HG03095 (cell line): ENCODE measurements at regions not wholly inside any gene's neighbourhood (a gene's known extent, or its start where the extent isn't known, plus 50 kb on each side); places are given as distances from the start of the nearest gene placed in this dataset.

Experiments used
- ATAC-seq: cut with Tn5 transposase; IDR thresholded peaks from one replicate; pipeline ENCODE4 v1.9.1; 2021; ENCODE audit warnings: moderate library complexity; ENCODE audit not compliant: unreplicated experiment

DNA sequence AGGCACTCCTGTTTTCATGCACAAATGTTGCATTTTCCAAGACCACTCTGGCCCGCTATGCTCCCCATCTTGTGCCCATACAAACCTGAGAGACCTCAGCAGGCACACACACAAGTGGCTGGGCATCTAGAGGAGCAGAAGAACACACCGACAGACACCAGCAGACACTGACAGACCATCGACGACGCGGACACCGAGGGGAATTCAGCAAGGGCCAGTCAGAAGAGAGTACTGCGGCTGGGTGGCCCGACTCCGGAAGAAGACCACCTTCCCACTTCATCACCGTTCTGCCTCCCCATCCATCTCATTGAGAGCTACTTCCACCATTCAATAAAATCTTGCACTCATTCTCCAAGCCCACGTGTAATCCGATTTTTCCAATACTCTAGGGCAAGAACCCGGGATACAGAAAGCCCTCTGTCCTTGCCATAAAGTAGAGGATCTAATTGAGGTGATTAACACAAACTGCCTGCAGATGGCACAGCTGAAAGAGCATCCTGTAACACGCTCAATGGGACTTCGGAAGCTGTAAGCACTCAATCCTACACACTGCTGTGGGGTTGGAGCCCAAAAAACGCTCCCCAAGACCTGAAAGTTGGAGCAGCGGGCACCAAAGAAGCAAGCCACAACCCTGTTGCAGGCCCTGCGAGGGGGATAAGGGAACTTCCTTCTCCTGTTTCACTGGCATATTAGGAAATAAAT lies 780.9 kb downstream of the ARAP2 start:
- ATAC-seq: no peak

DNA sequence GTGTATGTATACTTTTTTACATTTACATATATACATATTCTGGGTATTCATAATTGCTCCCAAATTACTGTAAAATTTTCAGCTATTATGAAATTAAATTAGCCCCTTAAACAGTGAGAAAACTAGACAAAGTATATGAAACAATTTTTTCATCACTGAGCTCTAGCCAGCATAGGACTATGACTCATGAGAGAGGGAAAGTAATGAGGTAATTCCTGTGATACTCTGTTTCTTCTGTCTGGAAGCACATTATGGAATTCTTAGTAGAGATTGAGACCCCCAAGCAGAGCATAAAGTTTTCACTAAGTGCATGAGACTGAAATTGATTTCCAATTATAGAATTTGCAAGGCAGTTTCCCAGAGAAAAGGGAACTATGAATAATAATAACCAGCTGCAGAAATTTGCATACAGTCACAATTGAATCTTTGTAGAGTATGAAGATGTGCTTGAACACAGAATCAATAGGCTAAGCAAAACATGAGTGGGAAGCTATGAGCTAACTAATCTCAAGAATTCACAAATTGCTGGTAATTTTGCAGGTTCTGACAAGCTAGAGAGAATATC lies 779.3 kb downstream of the ARAP2 start:
- ATAC-seq: no peak

DNA sequence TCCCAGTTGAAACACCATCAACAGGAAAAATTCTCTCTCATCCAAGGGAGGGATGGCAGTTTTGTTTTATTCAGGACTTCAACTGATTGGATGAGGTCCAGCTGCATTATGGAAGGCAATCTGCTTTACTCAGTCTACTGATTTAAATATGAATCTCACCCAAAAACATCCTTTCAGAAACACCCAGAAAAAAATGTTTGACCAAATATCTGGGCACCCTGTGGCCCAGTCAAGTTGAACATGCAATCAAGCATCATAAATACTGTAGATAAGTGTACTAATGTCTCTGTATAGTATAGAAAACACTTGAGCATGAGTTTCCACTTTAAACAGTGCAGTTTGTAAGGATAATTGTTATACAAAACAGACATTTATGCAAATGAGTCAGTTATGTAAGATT lies 753.2 kb downstream of the ARAP2 start:
- ATAC-seq: no peak

DNA sequence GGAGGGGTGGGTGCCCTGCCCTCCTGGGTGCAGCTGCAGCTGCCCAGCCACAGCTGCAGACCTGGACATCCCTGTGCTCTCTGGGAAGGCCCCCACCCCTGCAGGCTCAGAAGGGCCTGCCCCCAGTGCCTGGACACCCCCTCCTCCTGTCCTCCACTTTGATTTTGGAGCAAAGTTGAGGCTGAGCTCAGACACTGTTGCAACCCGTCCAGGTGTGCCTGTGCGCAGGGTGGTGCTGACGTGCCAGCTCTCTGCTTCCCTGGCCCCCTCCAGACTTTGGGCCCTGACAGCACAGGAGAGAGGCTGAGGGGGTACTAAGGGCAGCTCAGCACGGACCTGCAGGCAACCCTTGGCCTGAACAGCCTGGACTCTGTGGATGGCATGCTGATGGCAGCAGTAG lies 750.3 kb downstream of the ARAP2 start:
- ATAC-seq: no peak

DNA sequence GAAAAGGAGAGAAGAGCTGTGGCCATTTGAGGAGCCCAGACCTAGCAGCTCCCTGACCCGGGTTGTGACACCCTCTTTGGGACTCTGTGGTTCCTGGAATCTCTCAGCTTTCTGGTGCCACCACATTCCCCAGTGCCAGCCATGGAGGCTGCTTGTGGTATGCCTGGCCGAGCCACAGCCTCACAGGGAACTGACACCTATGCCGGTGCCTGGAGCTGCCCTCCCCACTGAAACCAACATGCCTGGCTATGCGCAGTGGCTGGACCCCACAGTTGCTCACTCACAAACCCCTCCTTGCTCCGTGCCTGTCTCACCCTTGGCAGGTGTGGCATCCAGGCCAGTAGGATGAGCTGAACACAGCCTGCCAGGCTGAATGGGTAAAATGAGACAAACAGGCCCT lies 749.4 kb downstream of the ARAP2 start:
- no peak for ATAC-seq

DNA sequence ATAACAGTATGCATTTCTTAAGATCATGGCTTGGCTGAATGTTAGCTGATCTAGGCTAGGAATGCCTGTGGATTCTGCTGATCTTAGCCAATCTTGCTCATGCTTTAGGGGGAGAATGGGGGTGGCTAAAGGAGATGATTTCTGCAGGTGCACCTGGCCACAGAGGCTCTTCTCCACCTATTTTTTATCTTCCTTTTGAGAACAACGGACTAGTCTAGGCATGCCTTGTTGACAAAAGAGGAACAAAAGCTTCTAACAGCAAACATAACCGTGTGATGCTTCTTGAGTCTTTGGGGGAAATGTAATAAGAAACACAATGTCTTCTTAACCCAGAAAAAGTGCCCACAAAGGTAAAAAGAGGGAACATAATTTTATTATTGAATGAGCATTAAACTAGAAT lies 743.5 kb downstream of the ARAP2 start:
- no peak for ATAC-seq

DNA sequence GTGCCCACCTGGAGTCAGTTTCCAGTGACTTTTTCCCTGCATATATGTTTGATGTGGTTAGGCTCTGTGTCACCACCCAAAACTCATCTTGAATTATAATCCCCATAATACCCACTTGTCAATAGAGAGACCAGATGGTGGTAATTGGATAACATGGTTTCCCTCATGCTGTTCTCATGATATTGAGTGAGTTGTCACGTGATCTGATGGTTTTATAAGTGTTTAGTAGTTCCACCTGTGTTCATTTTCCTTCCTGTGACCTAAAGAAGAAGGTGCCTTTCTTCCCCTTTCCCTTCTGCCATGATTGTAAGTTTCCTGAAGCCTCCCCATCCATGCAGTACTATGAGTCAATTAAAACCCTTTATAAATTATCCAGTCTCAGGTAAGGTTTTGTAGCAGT lies 740.9 kb downstream of the ARAP2 start:
- no peak for ATAC-seq

DNA sequence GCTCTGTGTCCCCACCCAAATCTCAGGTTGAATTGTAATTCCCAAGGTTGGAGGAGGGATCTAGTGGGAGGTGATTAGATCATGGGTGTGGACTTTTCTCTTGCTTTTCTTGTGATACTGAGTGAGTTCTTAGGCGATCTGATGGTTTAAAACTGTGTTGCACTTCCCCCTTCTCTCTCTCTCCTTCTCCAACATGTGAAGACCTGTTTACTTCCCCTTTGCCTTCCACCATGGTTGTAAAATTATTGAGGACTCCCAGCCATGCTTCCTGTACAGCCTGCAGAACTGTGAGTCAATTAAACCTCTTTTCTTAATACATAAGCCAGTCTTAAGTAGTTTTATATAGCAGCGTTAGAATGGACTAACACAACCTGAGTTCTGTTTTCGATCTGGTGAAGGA lies 738.2 kb downstream of the ARAP2 start:
- no peak for ATAC-seq

DNA sequence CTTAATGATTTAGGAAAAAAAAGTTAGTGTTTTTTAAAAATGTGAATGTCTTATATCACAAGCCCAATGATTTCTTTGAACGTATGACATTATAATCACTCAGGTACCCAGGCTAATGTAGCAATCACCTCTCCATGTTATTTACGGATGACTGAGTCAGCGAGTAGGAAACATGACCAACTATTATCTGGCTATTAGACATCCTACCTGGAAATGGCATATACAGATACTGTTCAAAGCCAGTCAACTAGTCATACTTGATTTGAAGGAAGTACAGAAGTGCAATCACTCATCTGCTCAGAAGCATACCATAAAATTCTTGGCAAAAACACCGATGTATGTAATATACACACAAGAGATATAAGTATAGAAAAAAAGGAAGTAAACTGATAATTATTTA lies 732.5 kb downstream of the ARAP2 start:
- no peak for ATAC-seq

DNA sequence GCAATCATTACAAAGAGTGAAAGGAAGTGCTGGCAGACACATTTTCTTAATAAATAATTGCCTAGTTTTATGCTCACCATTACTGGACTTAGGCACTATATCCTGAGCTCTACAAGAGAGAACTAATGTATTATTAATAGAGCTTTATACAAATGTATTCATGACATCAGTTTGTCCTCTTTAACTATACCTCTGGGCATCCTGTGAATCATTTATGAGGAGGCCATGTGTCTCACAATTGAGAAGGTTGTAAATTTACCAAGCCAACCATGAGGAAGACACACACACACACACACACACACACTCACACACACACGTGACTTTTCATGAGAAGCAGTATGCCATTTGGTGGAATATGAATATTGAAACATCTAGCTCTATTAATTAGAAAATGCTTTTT lies 728.2 kb downstream of the ARAP2 start:
- no peak for ATAC-seq

DNA sequence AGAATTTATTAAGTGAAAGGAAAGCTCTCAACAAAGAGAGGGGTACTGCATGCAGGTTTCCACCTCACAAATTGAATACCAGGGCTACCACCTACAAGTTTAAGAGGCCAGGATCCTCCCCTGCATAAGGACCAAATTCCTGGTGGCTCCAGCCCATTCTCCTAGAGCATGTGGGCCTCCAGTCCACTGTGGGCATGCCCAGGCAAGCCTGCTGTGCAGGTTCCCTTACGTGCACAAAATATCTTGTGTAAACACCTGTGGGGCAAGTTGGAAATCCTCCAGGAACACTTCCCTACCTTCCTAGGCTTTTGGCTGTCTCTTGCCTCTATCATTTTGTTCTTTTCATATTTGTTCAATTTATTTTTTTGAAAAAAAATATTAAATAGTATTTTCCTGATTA lies 724.3 kb downstream of the ARAP2 start:
- no peak for ATAC-seq

DNA sequence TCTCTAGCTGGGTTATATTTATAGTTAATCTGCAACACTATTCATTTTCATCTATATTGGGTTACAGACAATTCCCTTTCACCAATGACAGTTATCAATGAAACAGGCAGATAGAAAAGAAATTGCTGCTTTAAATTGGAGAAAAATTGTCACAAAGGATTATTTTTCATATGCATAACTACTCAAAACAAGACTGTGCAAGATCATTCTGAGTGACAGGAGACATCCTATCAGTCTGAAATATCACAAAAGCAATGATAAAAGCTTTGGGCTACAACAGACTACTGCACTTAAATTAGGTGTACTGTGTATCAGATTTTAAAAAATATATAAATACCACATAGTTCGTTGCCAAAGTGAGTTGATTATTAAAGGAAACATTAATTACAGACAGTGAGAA lies 722.6 kb downstream of the ARAP2 start:
- ATAC-seq: no peak

DNA sequence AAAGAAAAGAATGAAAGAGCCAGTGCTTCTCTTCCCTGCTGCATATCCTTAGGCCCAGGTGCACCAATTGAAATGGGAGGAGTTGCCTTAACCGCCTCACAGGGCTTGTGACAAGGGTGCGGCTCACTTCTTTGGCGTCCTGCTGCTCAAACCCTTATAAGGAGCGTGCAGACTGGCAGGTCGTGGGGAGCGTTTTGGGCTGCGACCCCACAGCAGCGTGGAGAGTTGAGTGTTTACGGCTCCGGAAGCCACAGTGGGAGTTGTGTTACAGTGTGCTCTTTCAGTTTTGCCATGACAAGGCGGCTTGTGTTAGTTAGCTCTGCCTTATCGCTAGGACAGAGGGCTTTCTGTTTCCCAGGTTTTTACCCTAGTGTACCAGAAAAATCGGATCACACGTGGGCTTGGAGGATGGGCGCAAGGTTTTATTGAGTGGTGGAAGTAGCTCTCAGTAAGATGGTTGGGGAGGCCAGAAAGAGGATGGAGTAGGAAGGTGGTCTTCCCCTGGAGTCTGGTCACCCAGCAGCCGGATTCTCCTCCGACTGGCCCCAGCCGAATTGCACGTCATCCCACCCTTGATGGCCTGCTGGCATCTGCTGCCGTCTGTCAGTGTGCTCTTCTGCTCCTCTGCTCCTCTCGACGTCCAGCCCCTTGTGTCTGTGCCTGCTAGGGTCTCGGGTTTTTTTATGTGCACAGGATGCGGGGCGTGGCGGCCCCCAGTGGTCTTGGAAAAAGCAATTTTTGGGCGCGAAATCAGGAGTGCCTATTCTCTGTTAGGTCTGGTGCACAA lies 718.9 kb downstream of the ARAP2 start:
- no peak for ATAC-seq

DNA sequence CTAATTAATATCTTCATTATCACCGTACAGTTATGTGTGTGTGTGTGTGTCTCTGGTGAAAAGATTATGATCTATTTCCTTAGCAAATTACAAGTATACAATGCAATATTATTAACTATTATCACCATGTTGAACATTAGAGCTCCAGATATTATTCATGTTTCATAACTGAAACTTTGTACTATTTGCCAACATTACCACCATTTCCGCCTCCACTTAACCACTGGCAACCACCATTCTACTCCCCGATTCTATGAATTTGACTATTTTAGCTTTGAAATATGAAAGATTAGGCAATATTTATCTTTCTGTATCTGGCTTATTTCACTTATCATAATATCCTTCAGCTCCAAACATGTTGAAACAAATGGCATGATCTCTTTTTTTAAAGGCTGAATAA lies 717.9 kb downstream of the ARAP2 start:
- ATAC-seq: no peak

DNA sequence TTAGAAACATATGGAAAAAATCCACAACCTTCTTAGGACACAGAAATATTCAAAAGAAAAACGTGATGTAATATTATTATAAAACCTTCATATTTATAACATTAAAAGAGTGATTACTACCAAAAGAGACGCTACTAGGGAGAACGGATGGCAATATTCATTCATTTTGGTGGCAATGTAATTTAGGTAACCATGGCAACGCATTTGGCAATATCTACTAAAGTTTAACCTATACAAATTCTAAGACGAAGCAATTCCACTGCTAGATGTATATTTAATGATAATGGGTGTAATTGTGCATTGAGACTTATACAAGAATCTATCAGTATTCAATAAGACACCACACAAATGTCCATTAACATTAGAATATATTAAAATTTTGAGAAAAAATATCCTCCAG lies 709.4 kb downstream of the ARAP2 start:
- no peak for ATAC-seq

DNA sequence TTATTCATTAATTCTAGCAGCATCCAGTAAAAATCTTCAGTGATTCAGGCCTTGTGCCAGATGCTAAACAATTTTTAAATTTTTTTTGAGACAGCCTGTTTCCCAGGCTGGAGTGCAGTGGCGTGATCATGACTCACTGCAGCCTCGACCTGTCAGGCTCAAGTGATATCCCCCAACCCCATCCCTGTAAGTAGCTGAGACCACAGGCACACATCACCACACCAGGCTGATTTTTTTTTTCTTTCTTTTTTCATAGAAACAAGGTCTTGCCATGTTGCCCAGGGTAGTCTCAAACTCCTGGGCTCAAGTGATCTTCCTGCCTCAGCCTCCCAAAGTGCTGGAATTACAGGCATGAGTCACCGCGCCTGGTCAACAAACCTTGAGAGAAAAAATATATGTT lies 705.5 kb downstream of the ARAP2 start:
- ATAC-seq: no peak

DNA sequence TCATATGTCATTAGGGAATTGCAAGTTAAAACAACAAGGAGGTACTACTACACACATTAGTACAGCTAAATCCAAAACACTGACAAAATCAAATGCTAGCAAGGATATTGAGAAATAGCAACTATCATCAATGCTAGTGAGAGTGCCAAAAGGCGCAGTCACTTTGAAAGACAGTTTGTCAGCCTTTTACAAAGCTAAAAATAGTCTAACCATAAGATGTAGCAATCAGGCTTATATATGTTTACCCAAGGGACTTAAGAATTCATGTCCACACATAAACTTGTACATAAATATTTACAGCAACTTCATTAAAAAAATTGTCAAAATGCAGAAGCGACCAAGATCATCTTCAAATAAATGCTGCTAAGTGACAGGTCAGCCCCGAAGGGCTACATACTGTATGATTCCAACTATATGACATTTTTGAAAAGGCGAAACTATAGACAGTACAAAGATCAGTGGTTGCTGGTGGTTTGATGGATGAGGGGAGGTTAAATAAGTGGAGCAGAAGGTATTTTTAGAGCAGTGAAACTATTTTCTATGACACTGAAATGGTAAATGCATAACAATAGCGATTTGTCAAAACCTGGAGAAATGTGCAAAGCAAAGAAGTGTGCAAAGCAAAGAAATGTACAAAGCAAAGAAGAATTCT lies 704.8 kb downstream of the ARAP2 start:
- ATAC-seq: no peak

DNA sequence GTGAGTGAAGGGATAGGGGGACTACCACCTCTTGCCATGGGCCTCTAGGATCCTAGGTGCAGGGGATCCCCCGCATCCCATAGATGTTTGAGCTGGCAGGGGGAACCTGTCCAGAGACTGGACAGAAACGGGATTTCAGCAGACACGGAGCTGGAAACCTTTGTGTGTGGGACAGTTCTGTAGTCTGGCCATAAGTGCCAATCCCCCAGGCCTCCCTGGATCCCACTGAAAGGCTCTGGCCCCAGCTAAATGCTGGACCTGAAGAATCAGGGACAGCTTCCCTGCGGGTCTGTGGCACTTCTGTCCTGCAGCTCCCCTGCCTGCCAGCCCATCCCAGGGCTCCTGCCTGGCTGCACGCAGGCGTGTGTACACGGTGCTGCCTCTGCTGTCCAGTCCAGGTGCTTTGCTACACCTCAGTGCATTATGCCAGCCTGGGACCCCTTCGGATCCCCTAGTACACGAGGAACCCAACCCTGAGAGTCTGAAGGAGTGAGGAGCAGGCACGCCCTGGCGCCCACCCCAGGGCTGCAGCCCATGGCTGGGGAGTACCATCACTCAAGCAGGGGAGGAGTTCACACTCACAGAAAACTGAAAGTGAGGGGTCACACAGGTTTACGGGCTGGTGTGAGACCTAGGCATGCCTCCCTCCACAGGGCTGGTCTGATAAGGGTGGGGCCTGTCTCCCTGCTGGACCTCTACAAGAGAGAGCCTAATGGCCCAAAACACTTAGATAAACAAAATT lies 703.0 kb downstream of the ARAP2 start:
- ATAC-seq: no peak

DNA sequence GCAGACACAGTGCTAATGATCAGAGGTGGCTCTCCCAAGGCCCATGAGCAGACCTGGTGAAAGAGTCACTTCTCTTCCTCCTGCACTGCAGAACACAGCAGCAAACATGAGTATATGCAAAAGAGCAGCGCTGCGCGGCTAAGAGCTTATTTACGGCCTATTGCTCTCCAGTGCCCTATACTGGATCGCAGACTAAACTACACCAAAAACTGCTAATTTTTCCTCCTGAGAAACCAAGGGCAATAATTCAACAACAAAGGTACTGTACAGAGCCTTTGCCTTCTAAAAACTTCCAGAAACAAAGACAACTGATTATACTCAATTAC lies 702.5 kb downstream of the ARAP2 start:
- ATAC-seq: no peak

DNA sequence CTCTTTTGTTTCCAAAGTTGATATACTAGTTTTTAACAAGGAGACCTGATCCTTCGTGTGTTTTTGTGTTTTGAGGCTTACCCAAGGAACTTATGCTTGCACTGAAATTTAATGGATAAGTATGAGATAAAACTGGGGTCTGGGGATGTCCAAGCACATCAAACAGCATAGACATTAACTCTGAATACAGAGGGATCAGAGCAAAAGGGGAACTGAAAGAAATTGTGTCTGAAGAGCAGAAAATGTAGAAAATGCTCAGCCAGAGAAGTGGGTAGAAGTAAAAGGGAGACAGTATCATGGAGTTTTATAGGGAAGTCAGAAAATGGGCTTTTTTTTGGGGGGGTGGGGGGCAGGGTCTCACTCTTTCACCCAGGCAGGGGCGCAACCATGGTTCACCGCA lies 695.4 kb downstream of the ARAP2 start:
- ATAC-seq: no peak

DNA sequence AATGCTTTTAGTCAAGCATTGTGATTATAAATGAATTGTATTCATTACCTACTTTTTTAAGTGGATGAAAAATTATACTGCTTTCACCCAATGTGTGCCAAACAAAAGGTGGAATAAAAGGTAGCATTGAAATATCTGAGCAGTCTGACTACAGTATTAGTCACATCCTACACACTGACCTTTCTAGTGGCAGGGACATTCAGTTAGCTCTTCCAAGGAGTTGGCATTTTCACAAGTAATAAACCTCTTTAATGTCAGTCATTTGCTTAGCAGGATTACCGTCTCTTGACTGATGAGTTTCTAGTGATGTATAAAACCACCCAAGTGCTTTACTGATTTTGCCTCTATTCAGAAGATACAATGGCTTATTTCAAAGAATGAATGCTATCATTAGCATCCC lies 687.9 kb downstream of the ARAP2 start:
- no peak for ATAC-seq
